H9 (cell line): ENCODE measurements at regions not wholly inside any gene's neighbourhood (a gene's known extent, or its start where the extent isn't known, plus 50 kb on each side); places are given as distances from the start of the nearest gene placed in this dataset.

Experiments
- DNase-seq: peaks from one replicate; pipeline ENCODE4 v3.0.0-alpha.2; 2017
- H2AFZ ChIP-seq: one replicate; pipeline ENCODE4 v1.6.1; 2013; ENCODE audit warnings: mild to moderate bottlenecking, low read length, control low read depth, moderate library complexity
- H2AK5ac ChIP-seq: 2 replicates; pipeline ENCODE4 v1.6.1; 2013; ENCODE audit warnings: low read length, control low read depth, mixed read lengths; ENCODE audit not compliant: insufficient read length
- H2BK120ac ChIP-seq: one replicate; pipeline ENCODE4 v1.6.1; 2013; ENCODE audit warnings: low read depth, mild to moderate bottlenecking, low read length, control low read depth, inconsistent platforms; ENCODE audit not compliant: poor library complexity, severe bottlenecking
- H2BK12ac ChIP-seq: 2 replicates; pipeline ENCODE4 v1.6.1; 2013; ENCODE audit warnings: low read length, control low read depth, mixed read lengths, low read depth; ENCODE audit not compliant: insufficient read length
- H2BK15ac ChIP-seq: 2 replicates; pipeline ENCODE4 v1.6.1; 2013; ENCODE audit warnings: low read depth, low read length, control low read depth
- H2BK20ac ChIP-seq: one replicate; pipeline ENCODE4 v1.6.1; 2013; ENCODE audit warnings: low read depth, mild to moderate bottlenecking, low read length, control low read depth, inconsistent platforms; ENCODE audit not compliant: poor library complexity, severe bottlenecking
- H2BK5ac ChIP-seq: 2 replicates; pipeline ENCODE4 v1.6.1; 2013; ENCODE audit warnings: low read length, control low read depth, mixed read lengths; ENCODE audit not compliant: insufficient read length
- H3K14ac ChIP-seq: 2 replicates; pipeline ENCODE4 v1.6.1; 2013; ENCODE audit warnings: low read length, control low read depth; ENCODE audit not compliant: insufficient read depth
- H3K18ac ChIP-seq: 2 replicates; pipeline ENCODE4 v1.6.1; 2013; ENCODE audit warnings: low read depth, mild to moderate bottlenecking, mixed read lengths, low read length, control low read depth; ENCODE audit not compliant: insufficient read length
- H3K23ac ChIP-seq: 2 replicates; pipeline ENCODE4 v1.6.1; 2013; ENCODE audit warnings: low read length, control low read depth, mixed read lengths, low read depth; ENCODE audit not compliant: insufficient read length
- H3K23me2 ChIP-seq: 2 replicates; pipeline ENCODE4 v1.6.1; 2013; ENCODE audit warnings: low read depth, mild to moderate bottlenecking, mixed read lengths, low read length, control low read depth; ENCODE audit not compliant: insufficient read length, poor library complexity, severe bottlenecking
- H3K27ac ChIP-seq: 2 replicates; pipeline ENCODE4 v1.5.1; 2013; ENCODE audit warnings: low read length, control low read depth, mixed read lengths, low read depth; ENCODE audit not compliant: insufficient read length
- H3K27me3 ChIP-seq: 2 replicates; pipeline ENCODE4 v1.6.1; 2013; ENCODE audit warnings: low read length, control low read depth, inconsistent platforms; ENCODE audit not compliant: insufficient read depth
- H3K4ac ChIP-seq: 2 replicates; pipeline ENCODE4 v1.6.1; 2013; ENCODE audit warnings: low read depth, mild to moderate bottlenecking, control low read depth, inconsistent platforms, low read length, moderate library complexity
- H3K4me1 ChIP-seq: 2 replicates; pipeline ENCODE4 v1.6.1; 2013; ENCODE audit warnings: low read length, control low read depth, inconsistent platforms; ENCODE audit not compliant: insufficient read depth
- H3K4me2 ChIP-seq: 2 replicates; pipeline ENCODE4 v1.6.1; 2013; ENCODE audit warnings: low read length, control low read depth, mixed read lengths; ENCODE audit not compliant: insufficient read length, insufficient read depth
- H3K56ac ChIP-seq: 2 replicates; pipeline ENCODE4 v1.6.1; 2013; ENCODE audit warnings: low read depth, mild to moderate bottlenecking, mixed read lengths, low read length, control low read depth; ENCODE audit not compliant: insufficient read length
- H3K79me1 ChIP-seq: 2 replicates; pipeline ENCODE4 v1.6.1; 2013; ENCODE audit warnings: low read depth, mild to moderate bottlenecking, moderate library complexity, low read length, control low read depth, inconsistent platforms; ENCODE audit not compliant: insufficient read depth, poor library complexity, severe bottlenecking
- H3K79me2 ChIP-seq: 2 replicates; pipeline ENCODE4 v1.6.1; 2013; ENCODE audit warnings: low read length, control low read depth, inconsistent platforms; ENCODE audit not compliant: insufficient read depth
- H3K9ac ChIP-seq: 2 replicates; pipeline ENCODE4 v1.6.1; 2013; ENCODE audit warnings: low read length, control low read depth, mixed read lengths; ENCODE audit not compliant: insufficient read length; ENCODE audit errors: extremely low read depth
- H3K9me3 ChIP-seq: one replicate; pipeline ENCODE4 v1.6.1; 2013; ENCODE audit warnings: low read depth, low read length, inconsistent platforms; ENCODE audit not compliant: control insufficient read depth
- H3T11ph ChIP-seq: one replicate; pipeline ENCODE4 v1.6.1; 2013; ENCODE audit warnings: mild to moderate bottlenecking, low read length, control low read depth, inconsistent platforms
- H4K20me1 ChIP-seq: one replicate; pipeline ENCODE4 v1.6.1; 2013; ENCODE audit not compliant: control insufficient read depth, insufficient read length, insufficient read depth
- H4K5ac ChIP-seq: 2 replicates; pipeline ENCODE4 v1.6.1; 2013; ENCODE audit warnings: low read depth, mild to moderate bottlenecking, mixed read lengths, low read length, control low read depth; ENCODE audit not compliant: insufficient read length
- H4K8ac ChIP-seq: replicated peaks from 2 replicates; pipeline ENCODE4 v1.6.1; 2013; ENCODE audit warnings: low read length, control low read depth, mixed read lengths, low read depth; ENCODE audit not compliant: insufficient read length
- H4K91ac ChIP-seq: 2 replicates; pipeline ENCODE4 v1.6.1; 2013; ENCODE audit warnings: low read depth, mild to moderate bottlenecking, moderate library complexity, mixed read lengths, low read length, control low read depth; ENCODE audit not compliant: insufficient read length
- H3K27ac Mint-ChIP-seq, 3 experiments: 2 replicates in 2 of 3; 3 replicates in 1 of 3; pipeline ENCODE4 v1.8.0; 2020 to 2021; ENCODE audit warnings: mixed read lengths in 3 of 3, mild to moderate bottlenecking in 1 of 3, moderate library complexity in 1 of 3
- H3K27me3 Mint-ChIP-seq: 2 replicates; pipeline ENCODE4 v1.8.0; 2021; ENCODE audit warnings: low read depth, mild to moderate bottlenecking, moderate library complexity, mixed read lengths
- H3K36me3 Mint-ChIP-seq, 3 experiments: 2 replicates in 2 of 3; 3 replicates in 1 of 3; pipeline ENCODE4 v1.8.0; 2020 to 2021; ENCODE audit warnings: low read depth in 3 of 3, mixed read lengths in 3 of 3; ENCODE audit not compliant: insufficient read depth in 1 of 3
- H3K4me1 Mint-ChIP-seq, 2 experiments: 2 replicates each; pipeline ENCODE4 v1.8.0; 2020; ENCODE audit warnings: mixed read lengths in 2 of 2
- H3K4me3 Mint-ChIP-seq, 2 experiments: 2 replicates in 1 of 2; 3 replicates in 1 of 2; pipeline ENCODE4 v1.8.0; 2020 to 2021; ENCODE audit warnings: mild to moderate bottlenecking in 2 of 2, mixed read lengths in 2 of 2, moderate library complexity in 1 of 2
- H3K9me3 Mint-ChIP-seq, 2 experiments: 2 replicates in 1 of 2; 3 replicates in 1 of 2; pipeline ENCODE4 v1.8.0; 2020; ENCODE audit warnings: mild to moderate bottlenecking in 2 of 2, mixed read lengths in 2 of 2, moderate library complexity in 1 of 2
- WGBS: extraction: QIAGEN DNeasy Blood & Tissue Kit; methylation state at CpG from one replicate; pipeline ENCODE4 v1.1.7; 2013; ENCODE audit warnings: missing lambda C conversion rate, low lambda C conversion rate, mixed read lengths; ENCODE audit not compliant: insufficient read length; ENCODE audit errors: extremely low coverage; 5-methylcytosine and 5-hydroxymethylcytosine counted together
- TF ChIP-seq, protein P1 (sequence below): fragments of 200-600 bp; sonication (generic); conservative IDR thresholded peaks from 3 replicates; pipeline ENCODE4 v1.8.0; 2021; ENCODE audit warnings: antibody characterized with exemption, mild to moderate bottlenecking

DNA sequence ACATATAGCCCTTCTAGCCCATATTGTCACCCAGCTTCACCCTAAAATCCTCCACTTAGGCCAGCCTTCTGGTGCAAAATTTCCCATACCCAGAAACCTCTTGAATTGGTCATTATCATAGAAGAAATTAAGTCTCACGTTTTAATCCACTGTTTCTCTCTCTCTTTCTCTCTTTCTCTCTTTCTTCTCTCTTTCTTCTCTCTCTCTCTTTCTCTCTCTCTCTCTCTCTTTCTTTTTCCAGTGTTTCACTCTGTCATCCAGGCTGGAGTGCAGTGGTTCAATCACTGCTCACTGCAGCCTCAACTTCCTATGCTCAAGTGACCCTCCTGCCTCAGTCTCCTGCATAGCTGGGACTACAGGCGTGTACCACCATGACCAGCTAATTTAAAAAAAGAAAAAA is 363.4 kb downstream of the TMEM167A start:
- H2BK5ac ChIP-seq: no peak overlapping the region
- H3K14ac ChIP-seq: no peak overlapping the region
- H4K8ac ChIP-seq: no peak overlapping the region
- H4K20me1 ChIP-seq: no peaks in the 10 kb centered on the region
- H3K79me2 ChIP-seq: no peaks in the 10 kb centered on the region
- no peak overlapping the region for H3K27ac ChIP-seq
- no peak overlapping the region for H3K4me2 ChIP-seq
- no peak overlapping the region for H3K56ac ChIP-seq
- no peak overlapping the region for H2BK15ac ChIP-seq
- H3K9ac ChIP-seq: no peak overlapping the region
- H2BK12ac ChIP-seq: no peak overlapping the region
- no peak overlapping the region for H4K91ac ChIP-seq
- no peak overlapping the region for H4K5ac ChIP-seq
- peaks cover 0 to 7% of the 10 kb centered on the region in 2 experiments; a peak in 1 of 4 replicates for H3K4me1 Mint-ChIP-seq
- no peak overlapping the region for H2BK120ac ChIP-seq
- H3K23ac ChIP-seq: no peak overlapping the region
- H2AK5ac ChIP-seq: no peak overlapping the region
- H3K4me3 Mint-ChIP-seq: no peak overlapping the region
- H3K27me3 ChIP-seq: no peaks in the 10 kb centered on the region
- no peak for DNase-seq
- no peaks in the 10 kb centered on the region for H3K79me1 ChIP-seq
- H3K4ac ChIP-seq: no peak overlapping the region
- H2AFZ ChIP-seq: no peak overlapping the region
- no peak overlapping the region for H2BK20ac ChIP-seq
- no peaks in the 10 kb centered on the region; the same call in 1 of the 2 replicates for H3K4me1 ChIP-seq
- TF ChIP-seq, protein P1, sequence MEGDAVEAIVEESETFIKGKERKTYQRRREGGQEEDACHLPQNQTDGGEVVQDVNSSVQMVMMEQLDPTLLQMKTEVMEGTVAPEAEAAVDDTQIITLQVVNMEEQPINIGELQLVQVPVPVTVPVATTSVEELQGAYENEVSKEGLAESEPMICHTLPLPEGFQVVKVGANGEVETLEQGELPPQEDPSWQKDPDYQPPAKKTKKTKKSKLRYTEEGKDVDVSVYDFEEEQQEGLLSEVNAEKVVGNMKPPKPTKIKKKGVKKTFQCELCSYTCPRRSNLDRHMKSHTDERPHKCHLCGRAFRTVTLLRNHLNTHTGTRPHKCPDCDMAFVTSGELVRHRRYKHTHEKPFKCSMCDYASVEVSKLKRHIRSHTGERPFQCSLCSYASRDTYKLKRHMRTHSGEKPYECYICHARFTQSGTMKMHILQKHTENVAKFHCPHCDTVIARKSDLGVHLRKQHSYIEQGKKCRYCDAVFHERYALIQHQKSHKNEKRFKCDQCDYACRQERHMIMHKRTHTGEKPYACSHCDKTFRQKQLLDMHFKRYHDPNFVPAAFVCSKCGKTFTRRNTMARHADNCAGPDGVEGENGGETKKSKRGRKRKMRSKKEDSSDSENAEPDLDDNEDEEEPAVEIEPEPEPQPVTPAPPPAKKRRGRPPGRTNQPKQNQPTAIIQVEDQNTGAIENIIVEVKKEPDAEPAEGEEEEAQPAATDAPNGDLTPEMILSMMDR: no peak
- no peaks in the 10 kb centered on the region for H3K27me3 Mint-ChIP-seq
- H3K9me3 Mint-ChIP-seq: peaks cover 9% of the 10 kb centered on the region in 2 experiments; a peak in 4 of 5 replicates
- peaks cover 5 to 9% (median 7%) of the 10 kb centered on the region in 3 experiments; a peak in 5 of 7 replicates for H3K36me3 Mint-ChIP-seq
- no peaks in the 10 kb centered on the region for H3K9me3 ChIP-seq
- no peak overlapping the region for H3T11ph ChIP-seq
- H3K23me2 ChIP-seq: no peaks in the 10 kb centered on the region
- WGBS: no CpG with 5 or more reads among the region's 2 CpGs
- no peak overlapping the region for H3K27ac Mint-ChIP-seq
- no peak overlapping the region for H3K18ac ChIP-seq
